ENCODE measurements at regions not wholly inside any gene's neighbourhood (a gene's known extent, or its start where the extent isn't known, plus 50 kb on each side); places are given as distances from the start of the nearest gene placed in this dataset.
"Not testable (repeated sequence)": the region's sequence is repeated elsewhere in the genome, so short reads cannot be mapped to it uniquely, and the experiment has no call there.

DNA sequence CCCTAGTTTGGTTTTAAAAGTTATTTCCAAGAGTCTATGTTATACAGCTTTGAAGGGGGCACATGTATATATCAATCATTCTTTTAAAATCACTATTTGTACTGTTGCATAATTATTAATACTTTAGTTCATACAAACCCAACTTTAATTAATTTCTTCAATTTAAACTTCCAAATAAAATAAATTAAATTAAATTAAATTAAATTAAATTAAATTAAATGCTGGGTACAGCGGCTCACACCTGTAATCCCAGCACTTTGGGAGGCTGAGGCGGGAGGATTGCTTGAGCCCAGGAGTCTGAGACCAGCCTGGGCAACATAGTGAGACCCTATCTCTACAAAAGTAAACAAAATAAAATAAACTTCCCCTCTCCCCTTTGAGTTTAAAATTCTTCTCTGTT, 98.9 kb upstream of the MYO10 start:
- DNase-seq (ENCODE audit: low read depth) = not testable (repeated sequence)

DNA sequence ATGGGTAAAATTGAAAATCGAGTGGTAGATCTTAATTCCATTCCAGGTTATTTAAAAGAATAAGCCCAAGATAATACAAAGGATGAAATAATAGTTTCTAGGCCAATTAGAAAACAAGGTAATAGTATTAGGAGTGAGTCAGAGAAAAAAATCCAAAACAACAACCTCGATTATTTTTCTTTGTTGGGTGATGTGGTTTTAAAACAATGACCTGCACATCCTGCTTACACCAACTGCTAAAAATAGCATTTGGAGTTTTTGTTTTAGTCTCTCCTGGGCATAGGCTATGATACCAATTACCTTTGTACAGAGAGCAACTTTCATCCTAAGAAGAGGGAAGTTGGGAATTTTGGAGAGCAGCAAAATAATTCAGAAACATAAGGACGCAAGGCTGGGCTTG, 101.7 kb upstream of the MYO10 start:
- DNase-seq (ENCODE audit: low read depth) = peak; percentile 41

DNA sequence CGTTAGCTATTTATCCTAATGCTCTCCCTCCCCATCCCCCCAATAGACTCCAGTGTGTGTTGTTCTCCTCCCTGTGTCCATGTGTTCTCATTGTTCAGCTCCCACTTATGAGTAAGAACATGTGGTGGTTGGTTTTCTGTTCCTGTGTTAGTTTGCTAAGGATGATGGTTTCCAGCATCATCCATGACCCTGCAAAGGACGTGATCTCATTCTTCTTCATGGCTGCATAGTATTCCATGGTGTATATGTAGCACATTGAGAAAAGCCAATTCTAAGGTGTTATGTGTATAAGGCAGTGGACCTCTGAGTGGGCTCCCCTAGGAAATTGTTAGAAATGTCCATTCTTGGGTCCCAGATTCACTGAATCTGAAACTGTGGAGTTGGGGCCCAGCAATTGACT, 103.1 kb upstream of the MYO10 start:
- no peak for DNase-seq (ENCODE audit: low read depth)

DNA sequence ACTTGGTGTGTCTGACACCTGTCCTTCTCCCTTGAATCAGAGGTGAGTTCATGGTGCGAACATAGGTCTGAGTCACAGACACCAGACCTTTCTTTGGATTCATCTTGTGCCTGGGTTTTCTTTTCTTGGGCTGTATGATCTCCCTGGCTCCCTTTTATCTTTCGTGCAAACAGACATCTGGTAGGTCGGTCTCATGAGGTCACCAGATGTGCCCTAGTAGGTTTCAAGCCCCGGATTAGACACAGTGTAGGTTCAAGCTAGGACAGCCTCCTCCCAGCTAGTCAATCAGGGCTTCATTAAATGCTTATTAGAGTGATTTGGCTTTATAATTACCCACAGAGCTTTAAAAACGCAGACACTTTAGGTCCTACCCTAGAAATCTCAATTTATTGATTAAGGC, 106.0 kb upstream of the MYO10 start:
- no peak for DNase-seq (ENCODE audit: low read depth)

DNA sequence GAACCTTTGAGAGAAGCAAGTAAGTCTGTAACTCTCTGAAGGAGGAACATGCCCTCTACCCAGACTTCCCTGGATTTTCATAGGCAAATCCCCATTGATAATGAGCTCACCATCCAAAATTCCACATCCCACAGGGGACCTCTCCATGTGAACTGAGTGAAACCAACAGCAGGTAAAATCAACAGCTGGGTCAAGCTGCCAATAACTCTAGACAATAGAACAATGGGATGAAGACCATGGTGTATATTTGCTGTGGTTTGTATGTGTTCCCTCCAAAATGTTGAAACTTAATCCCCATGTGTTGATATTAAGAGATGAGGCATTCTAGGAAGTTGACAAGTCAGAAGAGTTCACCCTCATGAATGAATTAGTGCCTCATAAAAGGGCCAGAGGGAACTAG, 110.2 kb upstream of the MYO10 start:
- DNase-seq (ENCODE audit: low read depth) = no peak

DNA sequence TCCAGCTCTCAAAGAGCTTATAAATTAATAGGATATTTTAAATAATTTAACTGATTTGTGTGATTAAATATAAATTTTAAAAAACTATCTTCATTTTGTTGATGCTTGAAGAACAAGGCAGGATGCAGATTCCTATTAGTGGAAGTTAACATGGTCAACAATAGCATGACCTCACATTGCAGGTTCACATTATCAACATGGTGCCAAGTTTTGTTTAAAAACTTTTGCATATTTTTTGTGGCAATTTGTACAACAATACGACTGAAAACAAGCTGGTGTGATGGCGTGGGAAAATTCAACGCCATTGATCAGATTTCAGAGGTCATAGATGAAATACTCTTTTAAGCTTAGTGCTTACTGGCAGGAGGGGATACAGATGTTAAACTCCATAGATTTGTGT, 114.1 kb upstream of the MYO10 start:
- no peak for DNase-seq (ENCODE audit: low read depth)

DNA sequence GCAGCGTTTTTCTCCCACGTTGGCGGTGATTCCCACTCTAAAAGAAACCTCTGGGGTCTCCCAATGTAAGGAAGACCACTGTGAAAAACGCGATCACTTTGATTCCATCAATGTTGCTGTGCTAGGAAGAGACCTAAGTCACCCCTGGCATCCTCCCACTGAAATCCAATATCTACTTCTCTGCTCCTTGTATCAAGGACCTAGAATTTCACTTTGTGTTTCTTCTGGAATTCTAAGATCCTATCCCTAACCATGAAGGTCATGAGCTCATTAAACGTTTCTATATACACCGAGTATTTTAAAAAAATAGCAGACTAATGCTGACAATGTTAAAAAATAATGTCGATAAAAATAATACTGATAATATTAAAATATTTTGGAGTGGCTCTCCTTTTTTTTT, 118.8 kb upstream of the MYO10 start:
- no peak for DNase-seq (ENCODE audit: low read depth)

DNA sequence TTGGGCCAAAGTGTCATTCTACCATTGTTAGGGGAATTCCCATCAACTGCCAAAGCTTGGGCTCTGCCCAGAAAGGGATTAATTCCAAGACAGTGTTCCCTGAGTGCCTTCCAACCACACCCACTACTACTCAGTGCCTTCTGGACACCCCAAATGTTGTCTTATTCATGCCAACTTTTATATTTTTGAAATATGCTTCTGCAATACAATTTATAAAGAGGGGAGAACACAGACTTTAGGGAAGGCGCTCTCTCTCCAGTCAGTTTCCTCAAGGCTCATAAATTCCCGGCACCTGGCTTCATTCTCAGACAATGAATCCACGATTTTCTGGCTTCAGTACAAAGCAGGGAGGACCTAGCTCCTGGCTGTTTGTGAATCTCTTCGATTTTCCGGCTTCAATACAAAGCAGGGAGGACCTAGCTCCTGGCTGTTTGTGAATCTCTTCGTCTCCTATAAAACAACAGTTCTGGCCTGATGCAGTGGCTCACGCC, 120.1 kb upstream of the MYO10 start:
- peak; percentile 80 for DNase-seq (ENCODE audit: low read depth)

DNA sequence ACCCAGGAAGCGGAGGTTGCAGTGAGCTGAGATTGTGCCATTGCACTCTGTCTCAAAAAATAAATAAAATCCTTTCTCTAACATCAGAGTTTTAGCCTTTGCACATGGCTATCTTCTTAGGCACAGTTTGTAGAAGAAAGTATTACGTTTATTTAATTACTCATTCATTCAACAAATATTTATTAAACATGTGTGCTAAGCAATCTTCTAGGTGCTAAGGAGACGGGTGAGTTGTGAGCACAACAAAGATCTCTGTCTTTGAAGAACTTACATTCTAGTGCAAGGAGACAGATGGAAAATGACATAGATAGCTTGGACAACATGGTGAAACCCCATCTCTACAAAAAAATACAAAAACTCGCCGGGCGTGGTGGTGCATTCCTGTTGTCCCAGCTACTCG, 122.3 kb upstream of the MYO10 start:
- DNase-seq (ENCODE audit: low read depth) = no peak

DNA sequence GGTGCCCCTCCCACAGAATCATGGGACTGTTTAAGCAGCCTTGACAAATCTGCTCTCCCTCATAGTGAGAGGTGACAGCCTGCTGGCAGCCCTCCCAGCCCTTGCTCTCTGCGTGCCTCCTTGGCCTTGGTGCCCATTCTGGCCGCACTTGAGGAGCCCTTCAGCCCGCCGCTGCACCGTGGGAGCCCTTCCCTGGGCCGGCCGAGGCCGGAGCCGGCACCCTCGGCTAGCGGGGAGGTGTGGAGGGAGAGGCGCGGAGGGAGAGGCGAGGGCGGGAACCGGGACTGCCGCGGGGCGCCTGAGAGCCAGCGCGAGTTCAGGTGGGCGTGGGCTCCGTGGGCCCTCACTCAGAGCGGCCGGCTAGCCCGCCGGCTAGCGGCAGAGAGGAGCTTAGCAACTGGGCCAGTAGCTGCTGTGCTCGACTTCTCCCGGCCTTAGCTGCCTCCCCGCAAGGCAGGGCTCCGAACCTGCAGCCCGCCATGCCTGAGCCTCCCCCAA, 125.9 kb upstream of the MYO10 start:
- DNase-seq (ENCODE audit: low read depth) = no peak

DNA sequence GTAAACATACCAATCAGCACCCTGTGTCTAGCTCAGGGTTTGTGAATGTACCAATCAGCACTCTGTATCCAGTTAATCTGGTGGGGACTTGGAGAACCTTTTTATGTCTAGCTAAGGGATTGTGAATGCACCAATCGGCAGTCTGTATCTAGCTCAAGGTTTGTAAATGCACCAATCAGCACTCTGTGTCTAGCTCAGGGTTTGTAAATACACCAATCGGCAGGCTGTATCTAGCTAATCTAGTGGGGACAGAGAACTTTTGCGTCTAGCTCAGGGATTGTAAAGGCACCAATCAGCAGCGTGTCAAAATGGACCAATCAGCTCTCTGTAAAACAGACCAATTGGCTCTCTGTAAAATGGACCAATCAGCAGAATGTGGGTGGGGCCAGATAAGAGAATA, 126.7 kb upstream of the MYO10 start:
- not testable (repeated sequence) for DNase-seq (ENCODE audit: low read depth)

DNA sequence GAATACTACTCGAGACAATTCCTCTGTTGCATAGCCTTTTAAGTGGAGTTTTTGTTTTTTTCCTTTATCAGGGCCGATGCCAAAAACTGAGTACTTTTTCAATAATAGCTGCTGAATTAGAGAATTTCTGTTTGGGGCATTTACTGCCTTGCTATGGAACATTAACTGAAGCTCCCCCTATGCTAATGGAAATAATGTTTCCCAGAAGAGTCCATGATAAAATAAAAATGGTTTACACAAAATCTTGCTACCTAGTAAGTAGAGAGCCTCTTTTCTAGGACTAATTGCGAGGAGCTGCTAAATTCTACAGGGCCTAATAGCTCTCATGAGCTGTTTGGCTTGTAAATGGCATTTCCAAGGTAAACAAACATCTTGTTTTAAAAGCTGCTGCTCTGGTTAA, 128.2 kb upstream of the MYO10 start:
- DNase-seq (ENCODE audit: low read depth) = no peak

DNA sequence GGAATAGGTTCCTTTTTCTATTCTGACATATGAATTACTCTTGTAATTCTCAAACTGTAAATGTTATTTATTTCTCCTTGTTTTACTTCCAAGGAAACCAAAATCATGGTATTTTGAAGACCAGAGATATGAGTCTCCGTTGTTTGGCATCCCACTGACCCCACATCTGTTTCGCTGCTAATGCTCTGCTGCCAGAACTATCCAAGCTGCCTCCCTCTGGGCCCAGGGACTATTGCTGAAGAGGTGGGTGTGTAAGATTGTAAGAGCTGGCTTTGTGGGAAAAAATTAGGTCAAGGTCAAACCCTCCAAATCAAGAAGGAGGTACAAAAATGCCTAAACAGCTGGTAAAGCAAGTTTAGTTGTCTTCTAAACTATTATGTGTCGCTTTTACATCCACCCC, 129.4 kb upstream of the MYO10 start:
- no peak for DNase-seq (ENCODE audit: low read depth)

DNA sequence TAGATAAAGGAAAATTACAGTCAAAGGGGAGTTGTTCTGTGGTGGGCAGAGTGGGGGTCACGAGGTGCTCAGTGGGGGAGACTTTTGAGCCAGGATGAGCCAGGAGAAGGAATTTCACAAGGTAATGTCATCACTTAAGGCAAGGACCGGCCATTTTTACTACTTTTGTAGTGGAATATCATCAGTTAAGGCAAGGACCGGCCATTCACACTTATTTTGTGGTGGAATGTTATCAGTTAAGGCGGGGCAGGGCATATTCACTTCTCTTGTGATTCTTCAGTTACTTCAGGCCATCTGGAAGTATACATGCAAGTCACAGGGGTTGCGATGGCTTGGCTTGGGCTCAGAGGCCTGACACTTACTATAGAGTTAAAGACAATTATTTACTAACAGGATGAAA, 129.9 kb upstream of the MYO10 start:
- DNase-seq (ENCODE audit: low read depth) = not testable (repeated sequence)

DNA sequence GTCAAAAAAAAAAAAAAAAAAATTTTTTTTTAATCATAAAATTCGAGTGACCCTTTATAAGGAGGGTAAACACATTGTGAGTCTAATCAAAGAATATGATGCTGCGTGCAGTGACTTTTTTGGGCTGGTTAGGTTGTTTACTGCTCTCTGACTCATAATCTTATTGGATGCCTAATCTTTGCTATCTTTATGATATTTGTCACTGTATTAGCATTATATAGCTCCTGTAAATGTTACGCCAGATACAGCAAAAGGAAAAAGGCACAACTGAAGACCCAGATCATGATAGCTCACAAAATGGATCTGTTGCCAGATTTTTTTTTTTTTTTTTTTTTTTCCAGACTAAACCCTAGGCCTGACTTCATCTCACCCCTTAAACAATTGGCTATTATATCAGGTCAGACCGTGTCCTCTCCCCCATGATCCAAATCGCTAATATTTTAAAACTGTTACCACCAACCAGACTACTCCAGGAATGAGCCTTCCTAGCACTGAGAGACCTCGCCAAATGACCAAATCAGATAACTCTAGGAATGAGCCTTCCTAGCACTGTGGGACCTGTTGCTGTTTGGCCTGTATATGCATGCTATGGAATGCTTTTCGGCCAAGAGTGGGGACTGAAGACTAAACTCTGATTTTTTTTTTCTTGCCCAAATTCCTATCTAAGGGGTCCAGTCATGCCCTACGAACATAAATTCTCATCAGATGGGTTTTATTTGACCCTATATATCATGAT, 131.7 kb upstream of the MYO10 start:
- DNase-seq (ENCODE audit: low read depth) = no peak

DNA sequence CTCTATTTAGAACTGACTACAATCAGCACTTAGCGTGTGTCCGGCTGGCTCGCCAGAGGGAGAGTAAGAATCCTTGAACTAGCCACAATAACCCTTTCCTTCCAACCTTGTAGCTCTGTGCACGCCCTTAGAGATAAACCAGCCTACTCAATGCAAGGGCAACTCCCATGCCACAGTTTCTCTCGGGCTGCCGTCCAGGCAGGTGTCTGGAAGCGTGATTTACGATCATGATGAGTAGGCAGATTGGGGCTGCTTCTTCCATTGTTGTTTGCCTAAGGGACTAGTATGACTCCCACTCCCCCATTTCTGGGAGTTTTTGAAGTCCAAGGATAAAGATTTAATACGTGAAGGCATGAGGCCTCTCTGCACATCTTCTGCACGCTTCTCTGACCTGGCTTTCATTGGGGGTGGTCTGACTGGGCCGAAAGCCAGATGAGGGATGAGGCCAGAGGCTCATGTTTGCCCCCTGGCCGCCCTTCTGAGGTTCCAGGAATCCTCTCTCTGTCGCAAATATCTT, 134.0 kb upstream of the MYO10 start:
- peak; percentile 76 for DNase-seq (ENCODE audit: low read depth)

DNA sequence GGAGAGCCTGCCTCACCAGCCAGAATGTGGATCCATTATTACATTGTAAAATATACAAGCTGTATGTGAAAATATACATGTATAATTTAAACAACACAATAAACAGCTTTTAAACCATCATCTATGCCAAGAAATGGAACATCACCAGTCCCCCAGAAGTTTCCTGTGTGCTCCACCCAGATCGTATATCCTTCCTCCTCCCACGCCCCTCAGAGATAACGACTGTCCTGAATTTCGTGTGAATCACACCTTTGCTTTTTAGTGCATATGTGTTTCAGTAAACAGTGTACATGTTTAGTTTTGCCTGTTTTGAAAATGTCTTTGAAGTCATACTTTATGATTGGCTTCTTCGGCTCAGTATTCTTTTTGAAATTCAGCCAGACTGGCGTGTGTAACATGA, 134.6 kb upstream of the MYO10 start:
- peak; percentile 43 for DNase-seq (ENCODE audit: low read depth)

DNA sequence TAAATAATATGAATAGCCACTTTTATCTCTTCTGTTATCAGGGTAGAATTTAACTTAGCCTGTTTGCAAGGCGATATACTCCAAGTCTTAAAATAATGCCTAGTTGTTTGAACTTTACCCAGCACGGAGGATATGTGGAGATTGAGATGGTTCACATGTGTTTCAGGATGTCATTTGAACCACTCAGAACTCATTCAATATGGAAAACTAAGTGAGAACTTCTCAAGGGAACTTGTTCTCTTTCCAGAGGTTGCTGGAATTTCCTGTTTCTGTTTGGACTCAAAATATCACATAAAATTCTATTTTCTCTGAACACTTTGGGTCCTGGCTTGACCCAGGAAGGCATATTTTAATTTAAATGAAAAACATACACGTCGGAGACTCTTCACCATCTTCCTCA, 139.1 kb upstream of the MYO10 start:
- DNase-seq (ENCODE audit: low read depth) = no peak

DNA sequence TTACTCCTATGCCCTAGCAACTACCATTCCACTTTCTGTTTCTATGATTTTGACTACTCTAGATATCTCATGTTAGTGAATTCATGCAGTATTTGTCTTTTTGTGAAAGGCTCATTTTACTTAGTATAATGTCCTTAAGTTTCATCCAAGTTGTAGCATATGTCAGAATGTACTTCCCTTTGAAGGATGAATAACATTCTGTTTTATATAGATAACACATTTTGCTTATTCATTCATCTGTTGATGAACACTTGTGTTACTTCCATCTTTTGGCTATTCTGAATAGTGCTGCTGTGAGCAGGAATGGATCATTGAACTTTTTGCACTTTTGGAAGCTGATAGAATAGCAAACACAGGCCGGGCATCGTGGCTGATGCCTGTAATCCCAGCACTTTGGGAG, 140.2 kb upstream of the MYO10 start:
- no peak for DNase-seq (ENCODE audit: low read depth)

DNA sequence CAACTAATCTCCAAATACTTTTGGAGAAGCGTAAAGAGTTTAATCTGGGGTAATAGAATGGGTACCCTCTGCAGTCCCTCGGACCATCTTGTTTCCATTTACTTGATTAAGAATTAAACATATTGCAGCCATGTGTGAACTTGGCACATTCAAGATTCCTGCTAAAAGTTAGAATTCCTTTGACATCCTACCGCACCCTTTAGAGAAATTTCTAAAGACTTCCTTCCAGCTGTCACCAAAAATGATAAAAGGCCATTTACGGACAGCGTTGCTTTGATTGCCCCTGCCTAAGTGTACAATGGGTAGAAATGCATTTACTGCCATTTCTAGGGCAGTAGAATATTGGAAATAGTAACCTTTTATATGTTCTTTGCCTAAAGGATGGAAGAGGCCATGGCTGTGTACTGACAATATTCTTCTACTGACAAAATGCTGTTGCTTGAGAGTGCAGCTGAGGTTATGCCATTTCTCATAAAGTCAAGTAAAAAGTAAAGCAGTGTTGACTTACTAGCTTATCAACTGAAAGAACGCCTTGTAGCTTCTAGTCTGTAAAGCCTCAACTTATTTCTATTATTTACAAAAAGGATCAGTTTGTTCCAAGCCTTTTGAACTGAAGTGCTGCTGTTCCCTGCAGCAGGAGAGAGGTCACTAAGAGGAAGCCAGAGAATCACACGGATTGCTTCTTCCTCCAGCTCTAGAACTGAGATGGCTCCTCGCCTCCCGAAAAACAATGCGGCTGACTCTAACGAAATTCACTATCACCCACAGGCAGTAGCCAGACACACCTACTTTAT, 139.8 kb upstream of the BASP1 start:
- DNase-seq (ENCODE audit: low read depth) = no peak

DNA sequence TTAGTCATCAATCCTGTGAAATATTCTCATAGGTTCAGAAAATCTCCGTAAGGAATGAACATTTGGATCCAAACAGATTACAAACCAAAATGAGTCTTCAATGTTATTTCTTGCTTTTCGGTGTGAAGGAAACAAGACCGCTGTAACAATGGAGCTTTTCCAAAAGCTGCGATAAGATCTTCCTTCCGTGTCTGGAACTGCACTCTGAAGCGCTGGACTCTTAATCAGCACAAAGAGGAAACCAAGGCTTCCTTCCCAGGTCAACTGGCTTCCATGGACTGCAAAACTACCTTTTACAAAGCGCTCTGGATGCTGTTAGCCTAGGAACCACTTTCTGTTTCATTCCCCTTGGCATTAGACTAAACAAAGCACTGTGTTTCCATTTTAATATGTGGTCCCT, 137.9 kb upstream of the BASP1 start:
- DNase-seq (ENCODE audit: low read depth) = no peak

DNA sequence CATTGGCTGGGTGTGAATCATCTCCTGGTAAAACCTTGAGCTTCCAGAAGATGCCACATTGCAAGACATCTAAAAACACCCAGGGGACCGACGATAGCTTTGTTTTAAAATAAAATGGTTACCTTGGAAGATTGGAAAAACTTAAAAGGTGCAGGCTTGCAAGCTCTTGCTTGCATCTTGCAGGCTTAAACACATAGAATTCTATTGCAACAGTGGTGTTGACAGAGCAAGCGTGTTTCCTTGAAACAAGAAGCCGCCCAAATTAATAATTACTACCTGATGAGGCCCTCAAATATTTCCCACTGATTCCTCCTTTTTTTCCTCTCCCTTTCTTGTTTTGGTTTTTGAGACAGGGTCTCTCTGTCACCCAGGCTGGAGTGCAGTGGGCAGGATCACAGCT, 137.1 kb upstream of the BASP1 start:
- no peak for DNase-seq (ENCODE audit: low read depth)

DNA sequence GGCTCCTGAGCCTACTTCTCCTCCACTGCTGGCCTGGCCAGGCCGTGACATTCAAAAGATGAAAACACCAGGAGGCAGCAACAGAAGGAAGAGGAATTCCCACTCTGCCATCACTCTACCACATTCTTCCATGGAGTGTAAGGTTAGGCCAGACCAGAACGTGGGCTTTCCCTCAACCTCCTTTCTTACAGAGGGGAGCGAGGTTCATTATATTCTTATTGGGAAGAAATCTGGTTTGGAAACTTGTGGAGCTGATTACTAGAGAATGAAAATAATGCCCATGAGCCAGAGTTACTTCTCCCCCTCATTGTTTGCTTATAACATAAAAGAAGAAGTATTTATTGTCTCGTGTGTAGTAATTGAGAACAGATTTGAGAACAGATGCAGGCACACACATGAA, 136.3 kb upstream of the BASP1 start:
- DNase-seq (ENCODE audit: low read depth) = no peak
